ENCODE measurements at regions not wholly inside any gene's neighbourhood (a gene's known extent, or its start where the extent isn't known, plus 50 kb on each side); places are given as distances from the start of the nearest gene placed in this dataset.

DNA sequence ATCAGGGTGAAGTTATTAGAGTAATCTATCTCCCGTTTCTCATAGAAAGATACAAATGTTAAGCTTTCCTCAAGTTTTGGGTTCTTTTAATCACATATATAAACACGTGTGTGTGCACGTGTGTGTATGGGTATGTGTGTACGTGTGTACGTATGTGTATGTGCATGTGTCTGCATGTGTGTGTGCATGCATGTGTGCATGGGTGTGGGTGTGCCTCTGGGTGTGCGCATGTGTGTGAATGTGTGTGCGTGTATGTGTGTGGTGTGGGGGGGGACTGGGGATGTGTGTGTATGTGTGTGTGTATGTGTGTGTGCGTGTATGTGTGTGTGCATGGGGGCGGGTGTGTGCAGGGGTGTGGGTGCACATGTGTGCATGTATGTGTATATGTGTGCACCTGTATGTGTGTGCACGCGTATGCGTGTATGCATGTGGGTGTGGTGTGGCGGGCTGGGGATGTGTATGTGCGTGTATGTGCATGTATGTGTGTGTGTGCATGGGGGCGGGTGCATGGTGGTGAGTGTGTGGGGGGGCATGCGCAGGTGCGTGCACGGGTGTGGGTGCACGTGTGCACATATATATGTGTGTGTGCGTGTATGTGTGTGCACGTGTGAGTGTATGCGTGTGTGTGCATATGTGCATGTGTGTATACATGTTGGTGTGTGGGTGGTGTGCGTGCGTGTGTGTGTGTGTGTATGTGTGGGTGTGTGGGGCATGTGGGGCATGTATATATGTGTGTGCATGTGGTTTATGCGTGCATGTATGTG lies 304.0 kb downstream of the MBD2 start:
- Histone ChIP-seq H4K20me1 (ENCODE audit: control insufficient read depth, extremely low read depth, insufficient read depth, low read length) (no peaks in the 10 kb centered on the region), H3K4me2 (ENCODE audit: extremely low read depth, insufficient read depth, low read length) (no peak overlapping the region), H3K4me1 (ENCODE audit: control insufficient read depth, extremely low read depth, insufficient read depth, low read length) (no peaks in the 10 kb centered on the region), H3K27me3 (ENCODE audit: control insufficient read depth, insufficient read depth, low read length) (no peaks in the 10 kb centered on the region), H3K9me3 (ENCODE audit: control insufficient read depth, insufficient read depth, low read depth, low read length) (no peaks in the 10 kb centered on the region), H2AFZ (ENCODE audit: low read length) (no peak overlapping the region), H3K27ac (ENCODE audit: insufficient read depth, low read length) (no peak overlapping the region), H3K9ac (ENCODE audit: insufficient read depth, low read length) (no peak overlapping the region), H3K79me2 (ENCODE audit: control insufficient read depth, insufficient read depth, low read length) (no peaks in the 10 kb centered on the region), H3K4me3 (replicated peaks in 1 of 4; ENCODE audit: control extremely low read depth in 1 of 4, insufficient read depth in 1 of 4, low read depth in 3 of 4, low read length in 4 of 4) (no peak overlapping the region), H3K36me3 (ENCODE audit: control insufficient read depth, insufficient read depth, low read length) (no peaks in the 10 kb centered on the region)
- no peak for DNase-seq (ENCODE audit: low read depth in 2 of 2)
- TF ChIP-seq, protein P1, sequence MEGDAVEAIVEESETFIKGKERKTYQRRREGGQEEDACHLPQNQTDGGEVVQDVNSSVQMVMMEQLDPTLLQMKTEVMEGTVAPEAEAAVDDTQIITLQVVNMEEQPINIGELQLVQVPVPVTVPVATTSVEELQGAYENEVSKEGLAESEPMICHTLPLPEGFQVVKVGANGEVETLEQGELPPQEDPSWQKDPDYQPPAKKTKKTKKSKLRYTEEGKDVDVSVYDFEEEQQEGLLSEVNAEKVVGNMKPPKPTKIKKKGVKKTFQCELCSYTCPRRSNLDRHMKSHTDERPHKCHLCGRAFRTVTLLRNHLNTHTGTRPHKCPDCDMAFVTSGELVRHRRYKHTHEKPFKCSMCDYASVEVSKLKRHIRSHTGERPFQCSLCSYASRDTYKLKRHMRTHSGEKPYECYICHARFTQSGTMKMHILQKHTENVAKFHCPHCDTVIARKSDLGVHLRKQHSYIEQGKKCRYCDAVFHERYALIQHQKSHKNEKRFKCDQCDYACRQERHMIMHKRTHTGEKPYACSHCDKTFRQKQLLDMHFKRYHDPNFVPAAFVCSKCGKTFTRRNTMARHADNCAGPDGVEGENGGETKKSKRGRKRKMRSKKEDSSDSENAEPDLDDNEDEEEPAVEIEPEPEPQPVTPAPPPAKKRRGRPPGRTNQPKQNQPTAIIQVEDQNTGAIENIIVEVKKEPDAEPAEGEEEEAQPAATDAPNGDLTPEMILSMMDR (conservative IDR thresholded peaks at IDR 0.05 in 1 of 2, IDR thresholded peaks at IDR 0.05 in 1 of 2; ENCODE audit: low read depth in 1 of 2, low read length in 2 of 2), result no peak
- no peak for TF ChIP-seq EZH2 (IDR thresholded peaks at IDR 0.05; ENCODE audit: low read length, missing control alignments)

DNA sequence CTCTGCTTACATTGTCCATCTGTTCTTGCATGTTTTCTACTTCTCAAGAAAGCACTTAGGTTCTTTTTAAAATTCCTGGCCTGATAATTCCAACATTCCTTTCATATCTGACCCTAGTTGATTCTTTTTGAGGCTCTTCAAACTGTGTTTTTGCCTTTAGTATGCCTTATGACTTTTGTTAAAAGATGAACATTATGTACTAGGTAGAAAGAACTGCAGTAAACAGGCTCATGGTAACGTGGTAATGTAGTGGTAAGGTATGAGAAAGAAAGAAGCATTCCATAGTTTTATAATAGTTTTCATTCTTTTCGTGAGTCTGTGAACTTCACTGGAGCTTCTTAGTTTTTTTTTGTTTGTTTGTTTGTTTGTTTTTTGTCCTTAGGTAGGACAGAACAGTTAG lies 306.4 kb downstream of the MBD2 start:
- TF ChIP-seq EZH2 (IDR thresholded peaks at IDR 0.05; ENCODE audit: low read length, missing control alignments), result no peak
- TF ChIP-seq, protein P1 (conservative IDR thresholded peaks at IDR 0.05 in 1 of 2, IDR thresholded peaks at IDR 0.05 in 1 of 2; ENCODE audit: low read depth in 1 of 2, low read length in 2 of 2), result no peak
- DNase-seq (ENCODE audit: low read depth in 2 of 2), result no peak
- Histone ChIP-seq H2AFZ (ENCODE audit: low read length) (no peak overlapping the region), H3K9me3 (ENCODE audit: control insufficient read depth, insufficient read depth, low read depth, low read length) (no peaks in the 10 kb centered on the region), H3K79me2 (ENCODE audit: control insufficient read depth, insufficient read depth, low read length) (no peaks in the 10 kb centered on the region), H3K4me2 (ENCODE audit: extremely low read depth, insufficient read depth, low read length) (no peak overlapping the region), H4K20me1 (ENCODE audit: control insufficient read depth, extremely low read depth, insufficient read depth, low read length) (no peaks in the 10 kb centered on the region), H3K4me1 (ENCODE audit: control insufficient read depth, extremely low read depth, insufficient read depth, low read length) (no peaks in the 10 kb centered on the region), H3K36me3 (ENCODE audit: control insufficient read depth, insufficient read depth, low read length) (no peaks in the 10 kb centered on the region), H3K27ac (ENCODE audit: insufficient read depth, low read length) (no peak overlapping the region), H3K4me3 (replicated peaks in 1 of 4; ENCODE audit: control extremely low read depth in 1 of 4, insufficient read depth in 1 of 4, low read depth in 3 of 4, low read length in 4 of 4) (no peak overlapping the region), H3K9ac (ENCODE audit: insufficient read depth, low read length) (no peak overlapping the region), H3K27me3 (ENCODE audit: control insufficient read depth, insufficient read depth, low read length) (no peaks in the 10 kb centered on the region)

DNA sequence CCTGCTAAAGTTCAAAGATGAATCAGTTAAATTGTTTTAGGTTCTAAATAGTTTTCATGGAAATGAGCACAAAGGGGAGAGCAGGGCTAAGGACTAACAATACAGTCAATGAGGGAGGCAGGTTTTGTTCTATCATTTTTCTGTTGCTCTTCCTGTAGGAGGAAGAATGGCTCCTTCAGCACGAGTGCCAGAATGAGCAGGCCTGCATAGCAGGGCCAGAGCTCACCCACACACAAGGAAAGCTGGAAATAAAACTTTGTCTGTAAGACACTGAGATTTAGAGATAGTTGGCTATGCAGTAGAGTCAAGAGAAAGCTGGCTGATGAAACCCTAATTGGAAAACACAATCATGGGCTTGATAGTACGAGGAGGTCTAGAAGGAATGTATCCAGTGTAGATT lies 313.3 kb downstream of the MBD2 start:
- DNase-seq (ENCODE audit: low read depth in 2 of 2), result peak in 1 of 2 donors; percentile 5
- no peak for TF ChIP-seq EZH2 (IDR thresholded peaks at IDR 0.05; ENCODE audit: low read length, missing control alignments)
- TF ChIP-seq, protein P1 (conservative IDR thresholded peaks at IDR 0.05 in 1 of 2, IDR thresholded peaks at IDR 0.05 in 1 of 2; ENCODE audit: low read depth in 1 of 2, low read length in 2 of 2), result no peak
- no peak overlapping the region for H3K4me2 ChIP-seq (ENCODE audit: extremely low read depth, insufficient read depth, low read length)
- H2AFZ ChIP-seq (ENCODE audit: low read length), result no peak overlapping the region
- H3K27ac ChIP-seq (ENCODE audit: insufficient read depth, low read length), result no peak overlapping the region
- H3K9me3 ChIP-seq (ENCODE audit: control insufficient read depth, insufficient read depth, low read depth, low read length), result no peaks in the 10 kb centered on the region
- H3K4me3 ChIP-seq (replicated peaks in 1 of 4; ENCODE audit: control extremely low read depth in 1 of 4, insufficient read depth in 1 of 4, low read depth in 3 of 4, low read length in 4 of 4), result no peak overlapping the region
- no peak overlapping the region for H3K9ac ChIP-seq (ENCODE audit: insufficient read depth, low read length)
- H3K36me3 ChIP-seq (ENCODE audit: control insufficient read depth, insufficient read depth, low read length), result no peaks in the 10 kb centered on the region
- no peaks in the 10 kb centered on the region for H4K20me1 ChIP-seq (ENCODE audit: control insufficient read depth, extremely low read depth, insufficient read depth, low read length)
- H3K79me2 ChIP-seq (ENCODE audit: control insufficient read depth, insufficient read depth, low read length), result no peaks in the 10 kb centered on the region
- H3K4me1 ChIP-seq (ENCODE audit: control insufficient read depth, extremely low read depth, insufficient read depth, low read length), result no peaks in the 10 kb centered on the region
- H3K27me3 ChIP-seq (ENCODE audit: control insufficient read depth, insufficient read depth, low read length), result no peaks in the 10 kb centered on the region

Data from fibroblast of lung (primary cell).